Upper lobe of left lung (tissue), 4 donors: ENCODE measurements at regions not wholly inside any gene's neighbourhood (a gene's known extent, or its start where the extent isn't known, plus 50 kb on each side); places are given as distances from the start of the nearest gene placed in this dataset.

Experiments used
- EP300 ChIP-seq, 4 donors: sonication (generic); formaldehyde crosslinking; IDR thresholded peaks; one replicate each; pipeline ENCODE4 v1.5.1; 2017; ENCODE audit warnings: antibody characterized with exemption in 4 of 4, control low read depth in 2 of 4
- POLR2A ChIP-seq, 4 donors: fragments of 450-650 bp; IDR thresholded peaks; one replicate each; pipeline ENCODE4 v1.5.1; 2016 to 2017; ENCODE audit warnings: antibody characterized with exemption in 4 of 4, mild to moderate bottlenecking in 2 of 4
- TF ChIP-seq, protein P1 (sequence below), 6 experiments: fragments of 450-650 bp in 4 of 6; fragments of 200-600 bp in 2 of 6; sonication (generic) in 2 of 6; IDR thresholded peaks; one replicate each; pipeline ENCODE4 v1.5.1; 2016 to 2019; ENCODE audit warnings: antibody characterized with exemption in 6 of 6

DNA sequence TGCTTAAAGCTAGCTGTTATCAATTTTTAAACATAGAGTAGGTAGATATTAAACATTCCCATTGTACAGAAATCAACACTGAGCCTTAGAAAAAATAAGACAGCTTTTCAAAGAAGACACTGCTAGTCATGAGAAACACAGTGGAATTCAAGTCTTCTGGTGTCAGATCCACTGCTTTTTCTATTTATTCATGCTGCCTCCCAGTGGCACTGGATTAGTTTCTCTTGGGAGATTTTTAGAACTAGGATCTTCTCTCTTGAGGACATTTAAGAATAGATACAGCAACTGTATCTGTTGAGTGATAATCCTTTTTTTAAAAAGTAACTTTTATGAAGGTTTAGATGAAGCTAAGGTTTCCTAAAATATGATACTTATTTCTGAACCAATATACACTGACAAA lies 1635.4 kb upstream of the C9orf72 start:
- TF ChIP-seq, protein P1, sequence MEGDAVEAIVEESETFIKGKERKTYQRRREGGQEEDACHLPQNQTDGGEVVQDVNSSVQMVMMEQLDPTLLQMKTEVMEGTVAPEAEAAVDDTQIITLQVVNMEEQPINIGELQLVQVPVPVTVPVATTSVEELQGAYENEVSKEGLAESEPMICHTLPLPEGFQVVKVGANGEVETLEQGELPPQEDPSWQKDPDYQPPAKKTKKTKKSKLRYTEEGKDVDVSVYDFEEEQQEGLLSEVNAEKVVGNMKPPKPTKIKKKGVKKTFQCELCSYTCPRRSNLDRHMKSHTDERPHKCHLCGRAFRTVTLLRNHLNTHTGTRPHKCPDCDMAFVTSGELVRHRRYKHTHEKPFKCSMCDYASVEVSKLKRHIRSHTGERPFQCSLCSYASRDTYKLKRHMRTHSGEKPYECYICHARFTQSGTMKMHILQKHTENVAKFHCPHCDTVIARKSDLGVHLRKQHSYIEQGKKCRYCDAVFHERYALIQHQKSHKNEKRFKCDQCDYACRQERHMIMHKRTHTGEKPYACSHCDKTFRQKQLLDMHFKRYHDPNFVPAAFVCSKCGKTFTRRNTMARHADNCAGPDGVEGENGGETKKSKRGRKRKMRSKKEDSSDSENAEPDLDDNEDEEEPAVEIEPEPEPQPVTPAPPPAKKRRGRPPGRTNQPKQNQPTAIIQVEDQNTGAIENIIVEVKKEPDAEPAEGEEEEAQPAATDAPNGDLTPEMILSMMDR (IDR thresholded peaks at IDR 0.05) = no peak
- no peak for TF ChIP-seq EP300 (IDR thresholded peaks at IDR 0.05)
- no peak for TF ChIP-seq POLR2A (IDR thresholded peaks at IDR 0.05)
